Activated naive CD4-positive, alpha-beta T cell treated with anti-CD3 and anti-CD28 coated beads for 36 hours (primary cell): ENCODE measurements at regions not wholly inside any gene's neighbourhood (a gene's known extent, or its start where the extent isn't known, plus 50 kb on each side); places are given as distances from the start of the nearest gene placed in this dataset.

Experiments
- CTCF ChIA-PET: fragments of 350-600 bp; sonication (Branson Sonifier 250); formaldehyde crosslinking; loops from one replicate; lab custom pipeline; 2021; ENCODE audit warnings: antibody characterized with exemption; lab: Charles Lee
- DNase-seq: peaks from one replicate; pipeline ENCODE4 v3.0.0-alpha.2; 2020
- H3K27ac Mint-ChIP-seq: one replicate; pipeline ENCODE4 v1.8.0; 2021; ENCODE audit warnings: mild to moderate bottlenecking, mixed read lengths
- H3K27me3 Mint-ChIP-seq: one replicate; pipeline ENCODE4 v1.8.0; 2021; ENCODE audit warnings: low read depth, mixed read lengths
- H3K36me3 Mint-ChIP-seq: one replicate; pipeline ENCODE4 v1.8.0; 2021; ENCODE audit warnings: low read depth, mixed read lengths
- H3K4me1 Mint-ChIP-seq: one replicate; pipeline ENCODE4 v1.8.0; 2021; ENCODE audit warnings: low read depth, mixed read lengths
- H3K4me3 Mint-ChIP-seq: one replicate; pipeline ENCODE4 v1.8.0; 2021; ENCODE audit warnings: mild to moderate bottlenecking, moderate library complexity, mixed read lengths
- H3K9me3 Mint-ChIP-seq: one replicate; pipeline ENCODE4 v1.8.0; 2021; ENCODE audit warnings: mixed read lengths
- intact Hi-C: fragments of 100-400 bp; cut with micrococcal nuclease; formaldehyde crosslinking; loops from one replicate; pipeline ENCODE4 v1.15.1; 2023

DNA sequence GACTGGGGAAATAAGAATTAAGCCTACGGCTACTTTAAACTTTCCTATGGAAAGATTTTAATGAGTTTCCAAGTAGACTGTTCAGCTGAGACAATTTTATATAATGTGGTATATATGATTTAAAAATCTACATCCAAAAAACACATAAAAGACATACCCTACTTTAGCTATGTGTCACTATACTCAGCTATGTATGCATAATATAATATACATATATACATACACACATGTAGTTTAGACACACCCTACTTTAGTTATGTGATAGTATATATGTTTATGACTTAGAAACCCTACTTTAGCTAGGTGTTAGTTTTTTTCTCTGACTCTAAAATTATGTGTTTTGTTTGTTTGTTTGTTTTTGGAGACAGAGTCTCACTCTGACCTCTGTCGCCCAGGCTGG lies 100.5 kb upstream of the DAB2 start:
- Mint-ChIP-seq H3K27ac (no peak overlapping the region), H3K4me3 (no peak overlapping the region), H3K36me3 (no peaks in the 10 kb centered on the region), H3K27me3 (peaks cover 2% of the 10 kb centered on the region), H3K9me3 (no peaks in the 10 kb centered on the region), H3K4me1 (no peaks in the 10 kb centered on the region)
- DNase-seq: no peak
- intact Hi-C loops: no loop called here
- CTCF ChIA-PET: interaction anchor here (1.6 kb wide), 1 partner anchor 22 kb away, joined by 5 read pairs; no protein-coding TSS in a partner anchor

DNA sequence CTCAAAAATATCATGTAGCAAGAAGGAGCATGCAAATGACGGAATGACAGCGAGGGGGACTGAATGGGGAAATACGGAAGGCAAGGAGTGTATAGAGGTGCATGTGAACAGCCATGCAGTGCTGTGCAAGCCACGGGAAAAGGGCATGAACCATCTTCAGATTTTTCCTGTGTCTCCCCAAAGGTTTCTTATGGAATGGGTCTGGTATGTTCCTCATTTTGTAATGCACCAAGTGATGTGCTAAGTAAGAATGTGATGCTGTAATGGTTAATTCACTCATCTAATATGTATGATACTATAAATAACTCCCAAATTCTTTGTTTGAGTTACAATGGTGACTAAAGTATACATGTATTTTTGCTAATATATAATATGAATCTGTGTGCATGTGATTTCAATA lies 99.0 kb upstream of the DAB2 start:
- Mint-ChIP-seq H3K9me3 (no peaks in the 10 kb centered on the region), H3K36me3 (no peaks in the 10 kb centered on the region), H3K27me3 (peaks cover 6% of the 10 kb centered on the region), H3K27ac (no peak overlapping the region), H3K4me3 (no peak overlapping the region), H3K4me1 (no peaks in the 10 kb centered on the region)
- intact Hi-C loops: no loop called here
- no peak for DNase-seq
- CTCF ChIA-PET: no interaction called here

- peaks cover 6% of the 10 kb centered on the region for H3K27me3 Mint-ChIP-seq
- CTCF ChIA-PET: interaction anchor here (1.6 kb wide), 1 partner anchor 146 kb away, joined by 4 read pairs; no protein-coding TSS in a partner anchor
- no peak overlapping the region for H3K27ac Mint-ChIP-seq
Measured at GRCh38 chr5:39521940-39522590, 97.3 kb upstream of the DAB2 start.

DNA sequence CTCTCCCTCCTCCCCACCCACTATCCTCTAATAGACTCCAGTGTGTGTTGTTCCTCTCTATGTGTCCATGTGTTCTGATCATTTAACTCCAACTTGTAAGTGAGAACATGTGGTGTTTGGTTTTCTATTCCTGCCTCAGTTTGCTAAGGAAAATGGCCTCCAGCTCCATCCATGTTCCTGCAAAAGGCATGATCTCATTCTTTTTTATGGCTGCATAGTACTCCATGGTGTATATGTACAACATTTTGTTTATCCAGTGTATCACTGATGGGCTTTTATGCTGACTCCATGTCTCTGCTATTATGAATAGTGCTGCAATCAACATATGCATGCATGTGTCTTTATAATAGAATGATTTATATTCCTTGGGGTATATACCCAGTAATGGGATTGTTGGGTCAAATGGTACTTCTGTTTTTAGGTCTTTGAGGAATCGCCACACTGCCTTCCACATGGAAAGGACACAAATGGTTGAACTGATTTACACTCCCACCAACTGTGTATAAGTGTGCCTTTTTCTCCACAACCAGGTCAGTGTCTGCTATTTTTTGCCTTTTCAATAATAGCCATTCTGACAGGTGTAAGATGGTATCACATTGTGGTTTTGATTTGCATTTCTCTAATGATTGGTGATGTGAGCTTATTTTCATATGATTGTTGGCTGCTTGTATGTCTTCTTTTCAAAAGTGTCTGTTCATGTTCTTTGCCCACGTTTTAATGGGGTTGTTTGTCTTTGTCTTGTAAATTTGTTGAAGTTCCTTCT lies 96.5 kb upstream of the DAB2 start:
- CTCF ChIA-PET: interaction anchor here (0.6 to 1.6 kb wide), 2 partner anchors 27 to 145 kb away, joined by 3 to 4 read pairs; no protein-coding TSS in a partner anchor
- H3K36me3 Mint-ChIP-seq: no peaks in the 10 kb centered on the region
- H3K9me3 Mint-ChIP-seq: no peaks in the 10 kb centered on the region
- peaks cover 6% of the 10 kb centered on the region for H3K27me3 Mint-ChIP-seq
- no peaks in the 10 kb centered on the region for H3K4me1 Mint-ChIP-seq
- intact Hi-C loops: no loop called here
- H3K27ac Mint-ChIP-seq: no peak overlapping the region
- H3K4me3 Mint-ChIP-seq: no peak overlapping the region
- DNase-seq: no peak

More at GRCh38 chr5:39521940-39522590, 97.3 kb upstream of the DAB2 start:
- no peaks in the 10 kb centered on the region for H3K36me3 Mint-ChIP-seq
- H3K9me3 Mint-ChIP-seq: no peaks in the 10 kb centered on the region
- intact Hi-C loops: no loop called here
- DNase-seq: no peak
- no peak overlapping the region for H3K4me3 Mint-ChIP-seq
- no peaks in the 10 kb centered on the region for H3K4me1 Mint-ChIP-seq

- H3K4me1 Mint-ChIP-seq: no peaks in the 10 kb centered on the region
- H3K36me3 Mint-ChIP-seq: no peaks in the 10 kb centered on the region
- CTCF ChIA-PET: interaction anchor here (1.3 kb wide), 1 partner anchor 143 kb away, joined by 4 read pairs; no protein-coding TSS in a partner anchor
- no peak overlapping the region for H3K4me3 Mint-ChIP-seq
- no peaks in the 10 kb centered on the region for H3K9me3 Mint-ChIP-seq
- DNase-seq: no peak
- intact Hi-C loops: no loop called here
- H3K27me3 Mint-ChIP-seq: peaks cover 6% of the 10 kb centered on the region
- no peak overlapping the region for H3K27ac Mint-ChIP-seq
Measured at GRCh38 chr5:39520232-39520572, 95.4 kb upstream of the DAB2 start.

GRCh38 chr5:39519566-39520231 lies 94.9 kb upstream of the DAB2 start:
- Mint-ChIP-seq H3K36me3 (no peaks in the 10 kb centered on the region), H3K27ac (no peak overlapping the region), H3K4me1 (no peaks in the 10 kb centered on the region), H3K9me3 (no peaks in the 10 kb centered on the region), H3K4me3 (no peak overlapping the region), H3K27me3 (peaks cover 6% of the 10 kb centered on the region)
- no peak for DNase-seq
- intact Hi-C loops: no loop called here
- CTCF ChIA-PET: interaction anchor here (0.7 to 1.3 kb wide), 3 partner anchors 9 to 143 kb away, joined by 3 to 4 read pairs (median 3); no protein-coding TSS in a partner anchor

- H3K4me1 Mint-ChIP-seq: no peaks in the 10 kb centered on the region
- H3K27ac Mint-ChIP-seq: no peak overlapping the region
- CTCF ChIA-PET: interaction anchor here (0.7 to 1.3 kb wide), 3 partner anchors 9 to 142 kb away, joined by 3 to 4 read pairs (median 3); no protein-coding TSS in a partner anchor
- no peaks in the 10 kb centered on the region for H3K36me3 Mint-ChIP-seq
- no peaks in the 10 kb centered on the region for H3K9me3 Mint-ChIP-seq
- intact Hi-C loops: no loop called here
- no peak overlapping the region for H3K4me3 Mint-ChIP-seq
- H3K27me3 Mint-ChIP-seq: peaks cover 6% of the 10 kb centered on the region
- DNase-seq: no peak
Measured at GRCh38 chr5:39519079-39519478, 94.3 kb upstream of the DAB2 start.

- H3K27ac Mint-ChIP-seq: no peak overlapping the region
- no peak for DNase-seq
- H3K4me1 Mint-ChIP-seq: no peaks in the 10 kb centered on the region
- intact Hi-C loops: no loop called here
- no peaks in the 10 kb centered on the region for H3K9me3 Mint-ChIP-seq
- H3K4me3 Mint-ChIP-seq: no peak overlapping the region
- H3K36me3 Mint-ChIP-seq: no peaks in the 10 kb centered on the region
- H3K27me3 Mint-ChIP-seq: peaks cover 6% of the 10 kb centered on the region
- CTCF ChIA-PET: interaction anchor here (1.2 kb wide), 1 partner anchor 28 kb away, joined by 3 read pairs; no protein-coding TSS in a partner anchor
Measured at GRCh38 chr5:39518516-39518915, 93.7 kb upstream of the DAB2 start.

DNA sequence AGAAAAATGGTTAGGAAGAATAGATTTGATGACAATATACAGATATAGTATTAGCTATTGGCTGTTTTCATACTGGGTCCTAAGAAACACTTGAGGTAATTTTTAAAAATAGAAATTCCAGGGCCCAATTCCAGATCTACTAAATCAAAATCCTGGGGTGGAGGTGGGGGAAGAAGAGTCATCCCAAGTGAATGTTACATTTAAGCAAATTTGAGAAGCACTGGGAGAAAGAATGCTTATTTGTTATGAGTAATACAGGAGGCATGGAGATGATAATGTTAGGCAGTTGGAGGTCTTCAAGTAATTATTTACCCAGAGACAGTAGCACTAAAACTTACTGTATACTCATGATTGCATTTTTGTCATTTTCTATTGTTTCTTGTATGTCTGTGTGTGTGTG lies 93.0 kb upstream of the DAB2 start:
- DNase-seq: no peak

DNA sequence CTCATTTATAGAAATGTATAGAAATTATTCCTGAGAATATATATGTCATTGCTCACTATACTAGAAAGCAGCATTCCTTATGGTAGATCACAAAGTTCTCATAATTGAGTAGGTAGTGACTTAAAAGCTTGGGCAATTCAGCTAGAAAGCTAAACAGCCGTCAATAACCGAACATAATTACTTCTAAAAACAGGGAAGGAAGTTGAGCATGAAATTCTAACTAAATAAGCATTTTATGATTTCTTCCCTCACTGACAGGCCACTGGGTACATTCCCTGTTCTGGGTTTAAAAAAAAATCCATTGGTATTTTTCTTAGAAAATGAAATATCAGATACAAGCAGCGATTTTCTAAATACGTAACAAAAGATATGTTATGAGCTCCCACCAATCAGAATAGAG lies 91.1 kb upstream of the DAB2 start:
- no peak overlapping the region for H3K4me3 Mint-ChIP-seq
- no peak for DNase-seq
- intact Hi-C loops: no loop called here
- no peaks in the 10 kb centered on the region for H3K36me3 Mint-ChIP-seq
- no peak overlapping the region for H3K27ac Mint-ChIP-seq
- no peaks in the 10 kb centered on the region for H3K9me3 Mint-ChIP-seq
- CTCF ChIA-PET: interaction anchor here (0.7 kb wide), 1 partner anchor 1335 kb away, joined by 3 read pairs; no protein-coding TSS in a partner anchor
- H3K27me3 Mint-ChIP-seq: peaks cover 6% of the 10 kb centered on the region
- H3K4me1 Mint-ChIP-seq: no peaks in the 10 kb centered on the region

More for the DNA sequence above, 93.0 kb upstream of the DAB2 start:
- Mint-ChIP-seq H3K27me3 (peaks cover 8% of the 10 kb centered on the region), H3K36me3 (no peaks in the 10 kb centered on the region), H3K27ac (no peak overlapping the region), H3K4me3 (no peak overlapping the region), H3K9me3 (no peaks in the 10 kb centered on the region), H3K4me1 (no peaks in the 10 kb centered on the region)
- intact Hi-C loops: no loop called here
- CTCF ChIA-PET: no interaction called here

- H3K36me3 Mint-ChIP-seq: no peaks in the 10 kb centered on the region
- no peaks in the 10 kb centered on the region for H3K9me3 Mint-ChIP-seq
- no peak overlapping the region for H3K27ac Mint-ChIP-seq
- CTCF ChIA-PET: interaction anchor here (1.0 kb wide), 1 partner anchor 137 kb away, joined by 4 read pairs; no protein-coding TSS in a partner anchor
- no peaks in the 10 kb centered on the region for H3K4me1 Mint-ChIP-seq
- no peak for DNase-seq
- no peak overlapping the region for H3K4me3 Mint-ChIP-seq
- intact Hi-C loops: no loop called here
- H3K27me3 Mint-ChIP-seq: peaks cover 2% of the 10 kb centered on the region
Measured at GRCh38 chr5:39513236-39513635, 88.5 kb upstream of the DAB2 start.

- Mint-ChIP-seq H3K4me1 (no peaks in the 10 kb centered on the region), H3K4me3 (no peak overlapping the region), H3K27ac (no peak overlapping the region), H3K36me3 (no peaks in the 10 kb centered on the region), H3K9me3 (no peaks in the 10 kb centered on the region), H3K27me3 (peaks cover 3% of the 10 kb centered on the region)
- no peak for DNase-seq
- CTCF ChIA-PET: interaction anchor here (1.3 kb wide), 1 partner anchor 41 kb away, joined by 3 read pairs; no protein-coding TSS in a partner anchor
- intact Hi-C loops: no loop called here
Measured at GRCh38 chr5:39506211-39506610, 81.4 kb upstream of the DAB2 start.
